ENCODE measurements at regions not wholly inside any gene's neighbourhood (a gene's known extent, or its start where the extent isn't known, plus 50 kb on each side); places are given as distances from the start of the nearest gene placed in this dataset.
"Not testable (repeated sequence)": the region's sequence is repeated elsewhere in the genome, so short reads cannot be mapped to it uniquely, and the experiment has no call there.

GRCh38 chr6:148635070-148635743 lies 111.6 kb upstream of the UST start:
- Mint-ChIP-seq H3K36me3 (no peaks in the 10 kb centered on the region), H3K4me3 (no peak overlapping the region), H3K4me1 (no peaks in the 10 kb centered on the region), H3K9me3 (no peaks in the 10 kb centered on the region), H3K27ac (no peak overlapping the region), H3K27me3 (ENCODE audit: low read depth in 3 of 3) (peaks cover 0 to 10% (median 4%) of the 10 kb centered on the region in 3 donors)
- DNase-seq = no peak

- not testable (repeated sequence) for H3K4me3 Mint-ChIP-seq; H3K36me3 Mint-ChIP-seq; DNase-seq; H3K27me3 Mint-ChIP-seq (ENCODE audit: low read depth in 3 of 3); H3K27ac Mint-ChIP-seq; H3K9me3 Mint-ChIP-seq; H3K4me1 Mint-ChIP-seq
These were observed 105.0 kb upstream of the UST start for GRCh38 chr6:148641836-148642235.

- H3K27ac Mint-ChIP-seq; H3K4me3 Mint-ChIP-seq; DNase-seq; H3K9me3 Mint-ChIP-seq; H3K27me3 Mint-ChIP-seq (ENCODE audit: low read depth in 3 of 3); H3K4me1 Mint-ChIP-seq; H3K36me3 Mint-ChIP-seq: not testable (repeated sequence)
These were observed 103.6 kb upstream of the UST start for GRCh38 chr6:148643208-148643607.

GRCh38 chr6:148645049-148645448 lies 101.8 kb upstream of the UST start:
- not testable (repeated sequence) for H3K4me3 Mint-ChIP-seq; H3K9me3 Mint-ChIP-seq; H3K36me3 Mint-ChIP-seq; H3K27me3 Mint-ChIP-seq (ENCODE audit: low read depth in 3 of 3); DNase-seq; H3K4me1 Mint-ChIP-seq; H3K27ac Mint-ChIP-seq

GRCh38 chr6:148648754-148649453 lies 97.9 kb upstream of the UST start:
- no peaks in the 10 kb centered on the region for H3K36me3 Mint-ChIP-seq
- no peaks in the 10 kb centered on the region for H3K4me1 Mint-ChIP-seq
- peaks cover 0 to 7% (median 1%) of the 10 kb centered on the region in 6 donors for H3K9me3 Mint-ChIP-seq
- DNase-seq = no peak
- no peak overlapping the region for H3K4me3 Mint-ChIP-seq
- H3K27me3 Mint-ChIP-seq (ENCODE audit: low read depth in 3 of 3) = peaks cover 0 to 11% (median 0%) of the 10 kb centered on the region in 3 donors
- no peak overlapping the region for H3K27ac Mint-ChIP-seq

- no peak overlapping the region for H3K4me3 Mint-ChIP-seq
- DNase-seq = no peak
- H3K9me3 Mint-ChIP-seq = peaks cover 0 to 7% (median 1%) of the 10 kb centered on the region in 6 donors
- no peak overlapping the region for H3K27ac Mint-ChIP-seq
- H3K27me3 Mint-ChIP-seq (ENCODE audit: low read depth in 3 of 3) = peaks cover 0 to 11% (median 0%) of the 10 kb centered on the region in 3 donors
- no peaks in the 10 kb centered on the region for H3K36me3 Mint-ChIP-seq
- H3K4me1 Mint-ChIP-seq = no peaks in the 10 kb centered on the region
These were observed 97.3 kb upstream of the UST start for GRCh38 chr6:148649454-148649963.

GRCh38 chr6:148650941-148651505 lies 95.8 kb upstream of the UST start:
- Mint-ChIP-seq H3K27ac (no peak overlapping the region), H3K36me3 (no peaks in the 10 kb centered on the region), H3K27me3 (ENCODE audit: low read depth in 3 of 3) (peaks cover 0 to 11% (median 0%) of the 10 kb centered on the region in 3 donors), H3K9me3 (peaks cover 0 to 7% (median 1%) of the 10 kb centered on the region in 6 donors), H3K4me1 (no peaks in the 10 kb centered on the region), H3K4me3 (no peak overlapping the region)
- DNase-seq = no peak

- Mint-ChIP-seq H3K36me3 (no peaks in the 10 kb centered on the region), H3K27ac (no peak overlapping the region), H3K27me3 (ENCODE audit: low read depth in 3 of 3) (peaks cover 0 to 6% (median 0%) of the 10 kb centered on the region in 3 donors), H3K9me3 (peaks cover 0 to 7% (median 1%) of the 10 kb centered on the region in 6 donors), H3K4me1 (no peaks in the 10 kb centered on the region), H3K4me3 (no peak overlapping the region)
- no peak for DNase-seq
These were observed 94.6 kb upstream of the UST start for GRCh38 chr6:148652205-148652604.

GRCh38 chr6:148653138-148653776 lies 93.6 kb upstream of the UST start:
- Mint-ChIP-seq H3K27ac (no peak overlapping the region), H3K9me3 (peaks cover 0 to 7% (median 1%) of the 10 kb centered on the region in 6 donors), H3K36me3 (no peaks in the 10 kb centered on the region), H3K4me1 (no peaks in the 10 kb centered on the region), H3K4me3 (no peak overlapping the region), H3K27me3 (ENCODE audit: low read depth in 3 of 3) (peaks cover 0 to 9% (median 0%) of the 10 kb centered on the region in 3 donors)
- no peak for DNase-seq

GRCh38 chr6:148657048-148657447 lies 89.8 kb upstream of the UST start:
- Mint-ChIP-seq H3K27ac (no peak overlapping the region), H3K4me1 (no peaks in the 10 kb centered on the region), H3K36me3 (no peaks in the 10 kb centered on the region), H3K4me3 (no peak overlapping the region), H3K27me3 (ENCODE audit: low read depth in 3 of 3) (peaks cover 0 to 12% (median 0%) of the 10 kb centered on the region in 3 donors), H3K9me3 (peaks cover 0 to 9% (median 3%) of the 10 kb centered on the region in 6 donors)
- no peak for DNase-seq

- peaks cover 0 to 6% (median 0%) of the 10 kb centered on the region in 6 donors for H3K9me3 Mint-ChIP-seq
- H3K4me3 Mint-ChIP-seq = no peak overlapping the region
- H3K4me1 Mint-ChIP-seq = no peaks in the 10 kb centered on the region
- DNase-seq = no peak
- peaks cover 0 to 16% (median under 1%) of the 10 kb centered on the region in 3 donors for H3K27me3 Mint-ChIP-seq (ENCODE audit: low read depth in 3 of 3)
- H3K36me3 Mint-ChIP-seq = no peaks in the 10 kb centered on the region
- H3K27ac Mint-ChIP-seq = no peak overlapping the region
These were observed 88.0 kb upstream of the UST start for GRCh38 chr6:148658681-148659430.

- peaks cover 18 to 25% (median 23%) of the 10 kb centered on the region in 3 donors for H3K36me3 Mint-ChIP-seq
- H3K27ac Mint-ChIP-seq = no peak overlapping the region
- H3K4me3 Mint-ChIP-seq = no peak overlapping the region
- no peaks in the 10 kb centered on the region for H3K4me1 Mint-ChIP-seq
- no peak for DNase-seq
- H3K27me3 Mint-ChIP-seq (ENCODE audit: low read depth in 3 of 3) = peaks cover 2 to 14% (median 10%) of the 10 kb centered on the region in 3 donors
- H3K9me3 Mint-ChIP-seq = peaks cover 31 to 65% (median 55%) of the 10 kb centered on the region in 6 donors
These were observed 79.4 kb upstream of the UST start for GRCh38 chr6:148667395-148667794.

GRCh38 chr6:148671085-148671484 lies 75.7 kb upstream of the UST start:
- H3K4me1 Mint-ChIP-seq = no peaks in the 10 kb centered on the region
- H3K9me3 Mint-ChIP-seq = peaks cover 31 to 74% (median 61%) of the 10 kb centered on the region in 6 donors
- H3K27me3 Mint-ChIP-seq (ENCODE audit: low read depth in 3 of 3) = peaks cover 4 to 19% (median 15%) of the 10 kb centered on the region in 3 donors
- H3K4me3 Mint-ChIP-seq = no peak overlapping the region
- no peak overlapping the region for H3K27ac Mint-ChIP-seq
- H3K36me3 Mint-ChIP-seq = peaks cover 18 to 25% (median 23%) of the 10 kb centered on the region in 3 donors
- no peak for DNase-seq
